OCI-LY7 (cell line): ENCODE measurements at regions not wholly inside any gene's neighbourhood (a gene's known extent, or its start where the extent isn't known, plus 50 kb on each side); places are given as distances from the start of the nearest gene placed in this dataset.

ENCODE experiments used
- BruUV-seq: library from RNA; stranded (reverse); fragments of 400-500 nt; replicated peaks from 2 replicates; lab custom pipeline; 2021; lab: Mats Ljungman, UMichigan
- CTCF ChIA-PET: fragments of 300-600 bp; sonication (Branson Sonifier 250); formaldehyde crosslinking; loops from one replicate; lab custom pipeline; 2022; ENCODE audit warnings: antibody characterized with exemption; ENCODE audit not compliant: unreplicated experiment; lab: Charles Lee
- POLR2A ChIA-PET: fragments of 300-600 bp; sonication (Branson Sonifier 250); formaldehyde crosslinking; loops from one replicate; lab custom pipeline; 2022; ENCODE audit warnings: antibody characterized with exemption; lab: Charles Lee
- DNase-seq: peaks from one replicate; pipeline ENCODE4 v3.0.0-alpha.2; 2015; ENCODE audit warnings: low spot score
- H2AFZ ChIP-seq: fragments of 200-600 bp; sonication (generic), shearing (Covaris generic); 2 replicates; pipeline ENCODE4 v1.6.1; 2014; ENCODE audit warnings: mild to moderate bottlenecking, antibody characterized with exemption, low read length, moderate library complexity
- H3K27ac ChIP-seq: fragments of 200-600 bp; sonication (generic); 2 replicates; pipeline ENCODE4 v1.5.1; 2014; ENCODE audit warnings: mixed run types, low read depth, mild to moderate bottlenecking, moderate library complexity, low read length, inconsistent platforms; ENCODE audit not compliant: poor library complexity, severe bottlenecking
- H3K36me3 ChIP-seq: fragments of 200-600 bp; sonication (generic); 2 replicates; pipeline ENCODE4 v1.6.1; 2014; ENCODE audit warnings: mild to moderate bottlenecking, antibody characterized with exemption, low read length, moderate library complexity, mixed read lengths; ENCODE audit not compliant: insufficient read depth
- H3K4me1 ChIP-seq: fragments of 200-600 bp; sonication (generic); 2 replicates; pipeline ENCODE4 v1.5.1; 2014; ENCODE audit warnings: mild to moderate bottlenecking, low read length; ENCODE audit not compliant: insufficient read depth, poor library complexity, severe bottlenecking
- H3K4me2 ChIP-seq: fragments of 200-600 bp; sonication (generic); 2 replicates; pipeline ENCODE4 v1.6.1; 2014; ENCODE audit warnings: mild to moderate bottlenecking, low read length
- H3K4me3 ChIP-seq: fragments of 200-600 bp; sonication (generic); 2 replicates; pipeline ENCODE4 v1.5.1; 2014; ENCODE audit warnings: mild to moderate bottlenecking, low read depth, low read length; ENCODE audit not compliant: poor library complexity, severe bottlenecking
- H3K79me2 ChIP-seq: fragments of 200-600 bp; sonication (generic); 2 replicates; pipeline ENCODE4 v1.6.1; 2016; ENCODE audit warnings: low read depth, mild to moderate bottlenecking, low read length, moderate library complexity, mixed read lengths; ENCODE audit not compliant: insufficient read depth
- H3K9me2 ChIP-seq: fragments of 200-600 bp; sonication (generic); 2 replicates; pipeline ENCODE4 v1.6.1; 2016; ENCODE audit warnings: mild to moderate bottlenecking, low read length, mixed read lengths; ENCODE audit not compliant: insufficient read depth
- H3K9me3 ChIP-seq: fragments of 200-600 bp; sonication (generic); 2 replicates; pipeline ENCODE4 v1.6.1; 2014; ENCODE audit warnings: mild to moderate bottlenecking, mixed run types, low read length, mixed read lengths
- H4K20me1 ChIP-seq: fragments of 200-600 bp; sonication (generic); 2 replicates; pipeline ENCODE4 v1.6.1; 2014; ENCODE audit warnings: mild to moderate bottlenecking, antibody characterized with exemption, low read length, moderate library complexity, mixed read lengths; ENCODE audit not compliant: insufficient read depth
- EZH2phosphoT487 ChIP-seq: fragments of 200-600 bp; sonication (generic); IDR thresholded peaks from 2 replicates; pipeline ENCODE4 v1.6.1; 2018; ENCODE audit warnings: low read depth, borderline replicate concordance, mild to moderate bottlenecking, mixed run types, antibody characterized with exemption, low read length, moderate library complexity, mixed read lengths
- intact Hi-C: fragments of 100-400 bp; cut with micrococcal nuclease; formaldehyde crosslinking; loops from one replicate; pipeline ENCODE4 v1.10.0; 2022; ENCODE audit not compliant: unreplicated experiment
- TF ChIP-seq, protein P1 (sequence below): fragments of 200-600 bp; sonication (generic); conservative IDR thresholded peaks from 2 replicates; pipeline ENCODE4 v1.5.1; 2014; ENCODE audit warnings: mild to moderate bottlenecking, antibody characterized with exemption, low read length, moderate library complexity, mixed read lengths

DNA sequence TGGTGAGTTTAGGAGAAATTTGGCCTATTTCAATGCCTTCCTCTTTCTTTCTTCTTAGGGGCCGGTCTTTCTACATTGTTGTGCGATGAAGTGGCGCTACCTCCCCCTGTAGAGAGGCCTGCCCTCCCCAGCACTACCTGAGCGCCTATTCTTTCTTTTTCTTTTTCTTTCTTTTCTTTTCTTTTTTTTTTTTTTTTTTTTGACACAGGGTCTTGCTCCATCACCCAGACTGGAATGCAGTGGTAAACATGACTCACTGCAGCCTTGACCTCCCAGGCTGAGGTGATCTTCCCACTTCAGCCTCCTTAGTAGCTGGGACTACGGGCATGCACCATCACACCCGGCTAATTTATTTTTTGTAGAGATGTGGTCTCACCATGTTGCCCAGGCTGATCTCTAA is 136.1 kb upstream of the MAX start:
- Histone ChIP-seq H3K36me3 (no peaks in the 10 kb centered on the region), H3K27ac (no peak overlapping the region), H3K4me2 (no peak overlapping the region), H4K20me1 (no peaks in the 10 kb centered on the region), H3K9me3 (no peaks in the 10 kb centered on the region), H3K4me3 (no peak overlapping the region), H3K79me2 (no peaks in the 10 kb centered on the region), H3K9me2 (no peaks in the 10 kb centered on the region), H2AFZ (no peak overlapping the region), H3K4me1 (no peaks in the 10 kb centered on the region)
- ChIA-PET CTCF (no interaction called here), POLR2A (interaction anchor here (0.7 kb wide), 1 partner anchor 1178 kb away, joined by 4 read pairs; no protein-coding TSS in a partner anchor)
- TF ChIP-seq EZH2phosphoT487, result no peak
- TF ChIP-seq, protein P1, sequence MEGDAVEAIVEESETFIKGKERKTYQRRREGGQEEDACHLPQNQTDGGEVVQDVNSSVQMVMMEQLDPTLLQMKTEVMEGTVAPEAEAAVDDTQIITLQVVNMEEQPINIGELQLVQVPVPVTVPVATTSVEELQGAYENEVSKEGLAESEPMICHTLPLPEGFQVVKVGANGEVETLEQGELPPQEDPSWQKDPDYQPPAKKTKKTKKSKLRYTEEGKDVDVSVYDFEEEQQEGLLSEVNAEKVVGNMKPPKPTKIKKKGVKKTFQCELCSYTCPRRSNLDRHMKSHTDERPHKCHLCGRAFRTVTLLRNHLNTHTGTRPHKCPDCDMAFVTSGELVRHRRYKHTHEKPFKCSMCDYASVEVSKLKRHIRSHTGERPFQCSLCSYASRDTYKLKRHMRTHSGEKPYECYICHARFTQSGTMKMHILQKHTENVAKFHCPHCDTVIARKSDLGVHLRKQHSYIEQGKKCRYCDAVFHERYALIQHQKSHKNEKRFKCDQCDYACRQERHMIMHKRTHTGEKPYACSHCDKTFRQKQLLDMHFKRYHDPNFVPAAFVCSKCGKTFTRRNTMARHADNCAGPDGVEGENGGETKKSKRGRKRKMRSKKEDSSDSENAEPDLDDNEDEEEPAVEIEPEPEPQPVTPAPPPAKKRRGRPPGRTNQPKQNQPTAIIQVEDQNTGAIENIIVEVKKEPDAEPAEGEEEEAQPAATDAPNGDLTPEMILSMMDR, result no peak
- intact Hi-C loops, result no loop called here
- no peak for DNase-seq
- BruUV-seq, result no TSS peak

DNA sequence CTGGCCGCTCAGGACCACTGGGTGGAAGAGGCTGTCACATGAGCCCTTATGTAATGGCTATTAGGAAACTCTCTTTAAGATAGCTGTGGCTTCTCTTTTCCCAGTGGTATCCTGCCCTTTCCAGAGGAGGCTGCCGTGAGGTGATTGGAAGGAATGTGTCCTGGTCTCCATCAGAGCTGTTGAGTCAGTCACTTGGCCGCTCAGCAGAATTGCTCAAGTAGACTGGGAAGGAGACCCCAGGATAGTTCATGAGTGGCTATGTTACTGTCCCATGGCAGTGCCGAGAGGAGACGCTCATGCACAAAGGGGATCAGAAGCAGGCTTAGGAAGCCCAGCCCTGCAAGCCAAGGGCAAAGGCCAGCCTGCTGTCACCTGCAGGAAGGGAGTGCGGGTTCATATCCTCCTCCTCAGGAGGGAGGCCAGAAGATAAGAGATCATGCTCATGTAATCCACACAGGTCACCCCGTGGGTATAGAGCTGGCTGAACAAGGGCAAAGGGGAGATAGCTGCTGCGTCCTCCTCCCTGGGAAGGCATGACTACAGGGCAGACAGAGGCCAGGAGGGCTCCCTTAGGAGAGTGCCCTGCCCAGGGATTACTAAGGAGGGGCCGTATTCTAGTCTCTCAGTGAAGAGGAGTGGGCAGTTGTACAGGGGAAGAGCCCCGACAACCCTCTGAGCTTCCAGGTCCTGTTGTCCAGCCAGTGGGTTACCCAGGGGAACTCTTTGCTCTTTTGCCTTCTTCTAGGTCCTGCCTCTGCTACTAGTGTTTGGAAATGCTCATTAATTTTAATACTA is 137.0 kb upstream of the MAX start:
- intact Hi-C loops, result no loop called here
- ChIA-PET CTCF (no interaction called here), POLR2A (interaction anchor here (0.6 to 0.9 kb wide), 3 partner anchors 12 to 1179 kb away, joined by 3 to 4 read pairs (median 4); no protein-coding TSS in a partner anchor)

More for the DNA sequence above, 137.0 kb upstream of the MAX start:
- no peak overlapping the region for H3K4me3 ChIP-seq
- no peak for DNase-seq
- H3K4me2 ChIP-seq, result no peak overlapping the region
- no TSS peak for BruUV-seq
- no peaks in the 10 kb centered on the region for H3K9me2 ChIP-seq
- H2AFZ ChIP-seq, result no peak overlapping the region
- H3K79me2 ChIP-seq, result no peaks in the 10 kb centered on the region
- H3K9me3 ChIP-seq, result no peaks in the 10 kb centered on the region
- H3K36me3 ChIP-seq, result no peaks in the 10 kb centered on the region
- H3K27ac ChIP-seq, result no peak overlapping the region
- TF ChIP-seq EZH2phosphoT487, result no peak
- TF ChIP-seq, protein P1, result no peak
- H3K4me1 ChIP-seq, result peaks cover 9% of the 10 kb centered on the region
- H4K20me1 ChIP-seq, result no peaks in the 10 kb centered on the region
